ENCODE measurements at regions not wholly inside any gene's neighbourhood (a gene's known extent, or its start where the extent isn't known, plus 50 kb on each side); places are given as distances from the start of the nearest gene placed in this dataset.

- TF ChIP-seq POLR2AphosphoS5 (IDR thresholded peaks at IDR 0.05) = no peak
- TF ChIP-seq, protein P1, sequence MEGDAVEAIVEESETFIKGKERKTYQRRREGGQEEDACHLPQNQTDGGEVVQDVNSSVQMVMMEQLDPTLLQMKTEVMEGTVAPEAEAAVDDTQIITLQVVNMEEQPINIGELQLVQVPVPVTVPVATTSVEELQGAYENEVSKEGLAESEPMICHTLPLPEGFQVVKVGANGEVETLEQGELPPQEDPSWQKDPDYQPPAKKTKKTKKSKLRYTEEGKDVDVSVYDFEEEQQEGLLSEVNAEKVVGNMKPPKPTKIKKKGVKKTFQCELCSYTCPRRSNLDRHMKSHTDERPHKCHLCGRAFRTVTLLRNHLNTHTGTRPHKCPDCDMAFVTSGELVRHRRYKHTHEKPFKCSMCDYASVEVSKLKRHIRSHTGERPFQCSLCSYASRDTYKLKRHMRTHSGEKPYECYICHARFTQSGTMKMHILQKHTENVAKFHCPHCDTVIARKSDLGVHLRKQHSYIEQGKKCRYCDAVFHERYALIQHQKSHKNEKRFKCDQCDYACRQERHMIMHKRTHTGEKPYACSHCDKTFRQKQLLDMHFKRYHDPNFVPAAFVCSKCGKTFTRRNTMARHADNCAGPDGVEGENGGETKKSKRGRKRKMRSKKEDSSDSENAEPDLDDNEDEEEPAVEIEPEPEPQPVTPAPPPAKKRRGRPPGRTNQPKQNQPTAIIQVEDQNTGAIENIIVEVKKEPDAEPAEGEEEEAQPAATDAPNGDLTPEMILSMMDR (IDR thresholded peaks at IDR 0.05) = no peak
- no peak for TF ChIP-seq POLR2A (IDR thresholded peaks at IDR 0.05)
Observed at GRCh38 chr5:179453616-179454015, 96.7 kb upstream of the RUFY1 start.

All from gastroesophageal sphincter (tissue), 3 donors.